Smooth muscle cell (in vitro differentiated cells): ENCODE measurements at regions not wholly inside any gene's neighbourhood (a gene's known extent, or its start where the extent isn't known, plus 50 kb on each side); places are given as distances from the start of the nearest gene placed in this dataset.

Experiments used
- DNase-seq: peaks from one replicate; lab custom pipeline; 2025; ENCODE audit not compliant: unreplicated experiment; lab: John Stamatoyannopoulos, UW
- H2AFZ ChIP-seq: fragments of 200-600 bp; sonication (generic); 2 replicates; pipeline ENCODE4 v1.6.0; 2016; ENCODE audit warnings: antibody characterized with exemption, low read depth, mild to moderate bottlenecking
- H3F3A ChIP-seq: fragments of 200-600 bp; sonication (generic); 2 replicates; pipeline ENCODE4 v1.6.0; 2017; ENCODE audit warnings: antibody characterized with exemption, low read depth
- H3K27ac ChIP-seq: fragments of 200-600 bp; sonication (generic); 2 replicates; pipeline ENCODE4 v1.5.1; 2016; ENCODE audit warnings: low read depth, mild to moderate bottlenecking
- H3K27me3 ChIP-seq: fragments of 200-600 bp; sonication (generic); 2 replicates; pipeline ENCODE4 v1.6.1; 2016; ENCODE audit warnings: low read depth, mild to moderate bottlenecking
- H3K36me3 ChIP-seq: fragments of 200-600 bp; sonication (generic); 2 replicates; pipeline ENCODE4 v1.5.1; 2016; ENCODE audit warnings: low read depth
- H3K4me1 ChIP-seq: fragments of 200-600 bp; sonication (generic); 2 replicates; pipeline ENCODE4 v1.5.1; 2016; ENCODE audit warnings: low read depth
- H3K4me2 ChIP-seq: fragments of 200-600 bp; sonication (generic); 2 replicates; pipeline ENCODE4 v1.6.0; 2016; ENCODE audit warnings: mild to moderate bottlenecking
- H3K4me3 ChIP-seq: fragments of 200-600 bp; sonication (generic); 2 replicates; pipeline ENCODE4 v1.5.1; 2016; ENCODE audit warnings: mild to moderate bottlenecking
- H3K79me2 ChIP-seq: fragments of 200-600 bp; sonication (generic); 2 replicates; pipeline ENCODE4 v1.6.0; 2016; ENCODE audit warnings: low read depth, mild to moderate bottlenecking
- H3K9ac ChIP-seq: fragments of 200-600 bp; sonication (generic); 2 replicates; pipeline ENCODE4 v1.6.0; 2016; ENCODE audit warnings: low read depth
- H3K9me3 ChIP-seq: fragments of 200-600 bp; sonication (generic); replicated peaks from 2 replicates; pipeline ENCODE4 v1.5.1; 2016; ENCODE audit warnings: low read depth
- H4K20me1 ChIP-seq: fragments of 200-600 bp; sonication (generic); 2 replicates; pipeline ENCODE4 v1.6.0; 2016; ENCODE audit warnings: low read depth
- CTCF ChIP-seq: fragments of 200-600 bp; sonication (generic); IDR thresholded peaks from 2 replicates; pipeline ENCODE4 v1.5.1; 2017; ENCODE audit warnings: borderline replicate concordance, mild to moderate bottlenecking, antibody characterized with exemption; ENCODE audit not compliant: insufficient read depth, poor library complexity, severe bottlenecking
- WGBS: methylation state at CpG from one replicate; pipeline ENCODE4 v1.1.7; 2016; ENCODE audit warnings: low lambda C conversion rate; 5-methylcytosine and 5-hydroxymethylcytosine counted together

GRCh38 chr2:212618636-212619035 lies 80.0 kb upstream of the ERBB4 start:
- Histone ChIP-seq H3K9me3 (no peaks in the 10 kb centered on the region), H3K36me3 (no peaks in the 10 kb centered on the region), H3K27me3 (no peaks in the 10 kb centered on the region), H3K4me1 (no peaks in the 10 kb centered on the region), H3K4me3 (no peak overlapping the region), H3K4me2 (no peak overlapping the region), H2AFZ (no peak overlapping the region), H3K27ac (peak overlapping the region; percentile 19), H4K20me1 (no peaks in the 10 kb centered on the region), H3F3A (no peaks in the 10 kb centered on the region), H3K79me2 (no peaks in the 10 kb centered on the region), H3K9ac (no peak overlapping the region)
- TF ChIP-seq CTCF: no peak
- 72% methylated on average over 2 of the region's 2 CpGs for WGBS
- no peak for DNase-seq

GRCh38 chr2:212610872-212611425 lies 72.3 kb upstream of the ERBB4 start:
- 79% methylated on average over 3 of the region's 3 CpGs for WGBS
- Histone ChIP-seq H3K4me3 (no peak overlapping the region), H3K9ac (no peak overlapping the region), H2AFZ (no peak overlapping the region), H3K79me2 (no peaks in the 10 kb centered on the region), H3K4me2 (no peak overlapping the region), H3K27ac (no peak overlapping the region), H3K9me3 (no peaks in the 10 kb centered on the region), H3K36me3 (no peaks in the 10 kb centered on the region), H4K20me1 (no peaks in the 10 kb centered on the region), H3K27me3 (peaks cover 6% of the 10 kb centered on the region), H3K4me1 (no peaks in the 10 kb centered on the region), H3F3A (no peaks in the 10 kb centered on the region)
- no peak for TF ChIP-seq CTCF
- DNase-seq: no peak

- DNase-seq: no peak
- Histone ChIP-seq H3F3A (no peaks in the 10 kb centered on the region), H2AFZ (no peak overlapping the region), H3K4me2 (no peak overlapping the region), H3K9me3 (no peaks in the 10 kb centered on the region), H3K9ac (no peak overlapping the region), H3K36me3 (no peaks in the 10 kb centered on the region), H3K4me3 (no peak overlapping the region), H4K20me1 (no peaks in the 10 kb centered on the region), H3K27me3 (peaks cover 6% of the 10 kb centered on the region), H3K4me1 (no peaks in the 10 kb centered on the region), H3K27ac (no peak overlapping the region), H3K79me2 (no peaks in the 10 kb centered on the region)
- 93% methylated on average over 3 of the region's 3 CpGs for WGBS
- TF ChIP-seq CTCF: no peak
Observed at GRCh38 chr2:212609479-212609878, 70.9 kb upstream of the ERBB4 start.

- H3K36me3 ChIP-seq: no peaks in the 10 kb centered on the region
- no peaks in the 10 kb centered on the region for H3K79me2 ChIP-seq
- no peak overlapping the region for H3K4me2 ChIP-seq
- no peak for TF ChIP-seq CTCF
- no peak overlapping the region for H3K4me3 ChIP-seq
- no peaks in the 10 kb centered on the region for H3K9me3 ChIP-seq
- no peaks in the 10 kb centered on the region for H3F3A ChIP-seq
- H3K27me3 ChIP-seq: peaks cover 6% of the 10 kb centered on the region
- H3K4me1 ChIP-seq: no peaks in the 10 kb centered on the region
- H4K20me1 ChIP-seq: no peaks in the 10 kb centered on the region
- no peak for DNase-seq
- no peak overlapping the region for H2AFZ ChIP-seq
- no peak overlapping the region for H3K9ac ChIP-seq
- WGBS: 64% methylated on average over 2 of the region's 2 CpGs
- no peak overlapping the region for H3K27ac ChIP-seq
Observed at GRCh38 chr2:212607080-212607479, 68.5 kb upstream of the ERBB4 start.
